HCEC 1CT (cell line): ENCODE measurements at regions not wholly inside any gene's neighbourhood (a gene's known extent, or its start where the extent isn't known, plus 50 kb on each side); places are given as distances from the start of the nearest gene placed in this dataset.

Experiments used
- DNase-seq: peaks from one replicate; pipeline ENCODE4 v3.0.0-alpha.2; 2017

DNA sequence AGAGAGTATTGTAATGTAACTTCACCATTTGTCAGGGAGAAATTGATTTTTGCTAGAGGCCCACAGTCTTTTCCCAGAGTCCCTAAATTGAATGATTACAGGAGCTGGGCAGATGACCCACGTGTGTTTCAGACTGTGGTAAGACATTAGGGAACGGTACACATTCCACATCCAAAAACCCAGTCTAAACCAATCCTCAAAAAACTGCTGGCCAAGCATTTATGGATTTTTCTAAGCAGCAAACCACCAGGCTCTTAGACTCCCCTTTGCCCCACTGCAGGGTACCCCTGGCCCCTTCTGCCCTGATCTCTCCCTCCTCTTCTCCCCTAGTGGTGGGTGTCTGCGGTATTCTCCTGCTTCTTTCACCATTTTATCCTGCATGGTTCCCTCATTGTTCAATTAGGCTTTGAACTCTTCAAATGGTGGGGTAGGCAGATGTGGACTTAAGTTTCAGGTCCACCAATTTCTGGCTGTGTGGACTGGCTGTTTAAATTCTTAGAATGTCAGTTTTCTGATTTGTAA, 135.5 kb upstream of the SORCS3 start:
- no peak for DNase-seq

DNA sequence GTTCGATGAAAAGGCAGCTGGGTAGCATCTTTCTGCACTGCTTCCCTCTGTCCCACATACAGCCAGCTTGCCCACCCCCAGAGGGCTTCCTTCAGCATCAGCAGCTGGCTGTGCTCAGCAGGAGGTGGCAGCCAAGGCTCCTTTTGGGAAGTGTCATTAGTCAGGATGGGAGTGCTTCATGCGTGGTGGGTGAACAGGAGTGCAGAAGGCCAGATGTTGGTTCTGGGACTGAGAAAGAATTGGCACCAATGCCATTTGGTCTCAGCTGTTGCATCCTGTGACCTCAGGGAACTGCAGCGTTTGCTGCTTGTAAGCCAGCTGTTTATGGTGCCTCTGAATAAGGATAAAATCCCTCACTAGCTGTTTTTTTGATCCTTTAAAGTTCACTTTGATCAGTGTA, 131.1 kb upstream of the SORCS3 start:
- no peak for DNase-seq

- no peak for DNase-seq
These were observed 130.4 kb upstream of the SORCS3 start for GRCh38 chr10:104510644-104511043.

DNA sequence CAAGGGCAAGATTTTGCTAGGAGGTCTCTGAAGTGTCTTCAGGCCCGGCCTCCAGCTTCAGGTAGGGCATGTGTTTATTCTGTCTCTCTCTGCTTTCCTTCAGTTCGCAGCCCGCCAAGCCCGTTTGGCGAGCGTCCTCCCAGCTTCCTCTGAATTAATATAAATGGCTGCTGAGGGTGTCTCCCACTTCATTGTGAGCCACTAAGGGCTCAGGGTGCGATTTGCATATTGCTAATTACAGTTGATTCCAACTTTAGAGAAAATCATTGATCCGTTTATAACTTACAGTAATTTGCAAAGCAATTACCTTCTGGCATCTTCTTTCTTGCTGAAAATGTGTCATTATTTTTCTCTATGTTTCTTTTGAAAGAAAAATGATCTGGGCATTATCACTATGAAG, 128.3 kb upstream of the SORCS3 start:
- DNase-seq, result no peak

GRCh38 chr10:104515678-104516199, 125.4 kb upstream of the SORCS3 start:
- DNase-seq, result no peak

DNA sequence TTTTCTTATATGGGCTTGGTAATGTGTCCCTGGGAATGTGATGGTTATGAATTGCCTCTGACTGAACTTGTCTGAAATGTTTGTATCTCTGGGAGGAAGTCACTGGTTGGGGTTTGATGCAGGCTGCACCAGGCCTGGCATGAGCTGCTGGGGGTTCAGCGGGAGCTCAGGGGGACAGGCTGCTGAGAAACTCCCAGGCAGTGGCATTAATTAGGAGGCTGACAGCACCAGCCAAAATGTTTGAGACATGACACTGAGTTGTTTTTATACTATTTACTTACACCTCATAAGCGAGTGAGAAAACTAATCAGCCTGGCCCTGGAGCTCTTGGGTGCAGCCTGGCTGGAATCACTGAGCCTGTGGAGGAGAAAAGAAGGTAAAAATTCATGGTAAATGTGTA, 124.1 kb upstream of the SORCS3 start:
- DNase-seq, result no peak

DNA sequence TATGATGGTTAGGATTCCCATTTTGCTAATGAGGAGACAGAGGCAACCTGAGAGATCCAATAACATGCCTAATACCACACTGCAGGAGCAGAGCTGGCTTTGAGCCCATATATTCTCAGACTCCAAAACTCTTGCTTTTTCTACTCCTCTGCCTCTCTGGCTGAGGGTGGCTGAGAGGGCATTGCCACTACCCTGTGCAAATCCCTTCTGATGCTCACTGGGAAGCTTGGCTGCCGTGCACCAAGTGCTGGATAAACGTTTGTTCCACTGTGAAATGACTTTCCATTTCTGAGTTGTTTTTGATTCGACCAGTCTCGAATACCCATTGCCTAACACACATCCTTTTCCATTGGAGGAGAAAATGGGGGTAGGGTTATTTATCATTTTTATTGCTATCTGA, 123.1 kb upstream of the SORCS3 start:
- no peak for DNase-seq

GRCh38 chr10:104518891-104519290, 122.2 kb upstream of the SORCS3 start:
- DNase-seq, result no peak

DNA sequence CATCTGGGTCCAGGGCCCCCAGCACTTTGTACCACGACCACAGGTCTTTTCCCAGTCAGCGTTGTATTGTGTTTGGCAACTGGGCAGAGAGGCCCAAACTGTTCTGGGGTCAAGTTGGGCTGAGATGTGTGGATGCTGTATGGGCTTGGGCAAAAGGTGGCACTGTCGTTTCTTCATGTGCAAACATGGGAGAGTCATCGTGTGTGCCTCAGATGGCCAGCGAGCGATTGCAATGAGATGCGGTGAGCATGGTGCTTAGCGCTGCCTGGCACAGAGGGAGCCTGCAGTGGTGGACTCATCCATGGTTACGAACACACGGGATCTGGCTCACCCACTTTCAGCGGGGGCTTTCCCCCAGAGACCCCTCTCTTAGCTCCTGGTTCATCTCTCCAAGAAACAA, 120.4 kb upstream of the SORCS3 start:
- no peak for DNase-seq

DNA sequence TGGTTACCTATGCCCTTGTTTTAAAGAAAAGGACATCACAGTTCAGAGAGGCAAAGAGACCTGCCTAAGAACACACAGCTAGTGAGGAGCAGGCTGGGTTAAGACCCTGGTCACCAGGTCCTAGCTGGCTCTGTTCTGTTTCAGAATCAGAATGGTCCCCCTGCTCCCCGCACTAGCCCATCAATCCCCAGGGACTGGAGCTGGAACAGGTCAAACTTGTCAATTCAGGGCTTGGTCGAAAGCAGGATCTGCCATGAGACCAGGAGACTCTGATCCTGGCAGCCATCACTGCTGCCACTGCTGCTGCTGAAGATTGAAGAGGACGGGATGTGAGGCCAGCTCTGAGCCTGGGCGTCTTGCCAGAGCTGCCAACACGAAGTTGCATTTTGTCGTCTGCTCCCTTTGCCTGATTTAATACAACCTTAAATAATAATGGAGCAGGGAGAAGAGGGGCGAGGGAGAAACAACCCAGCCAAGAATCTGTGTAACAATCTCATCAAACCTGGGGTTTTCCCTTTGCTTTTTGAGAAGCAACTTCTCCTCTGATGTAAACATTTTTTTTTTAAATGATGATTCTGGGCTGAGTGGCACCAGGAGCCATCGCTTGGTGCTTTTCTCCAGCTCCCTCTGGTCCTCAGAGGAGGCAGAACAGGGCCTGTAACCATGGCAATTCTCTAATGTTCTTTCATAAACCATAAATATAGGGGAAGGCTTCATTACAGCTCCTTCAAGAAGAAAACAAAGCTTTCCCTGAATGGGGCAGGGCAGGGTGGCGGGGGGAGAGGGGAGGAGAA, 119.0 kb upstream of the SORCS3 start:
- DNase-seq, result no peak

GRCh38 chr10:104526188-104526587, 114.9 kb upstream of the SORCS3 start:
- DNase-seq, result no peak

DNA sequence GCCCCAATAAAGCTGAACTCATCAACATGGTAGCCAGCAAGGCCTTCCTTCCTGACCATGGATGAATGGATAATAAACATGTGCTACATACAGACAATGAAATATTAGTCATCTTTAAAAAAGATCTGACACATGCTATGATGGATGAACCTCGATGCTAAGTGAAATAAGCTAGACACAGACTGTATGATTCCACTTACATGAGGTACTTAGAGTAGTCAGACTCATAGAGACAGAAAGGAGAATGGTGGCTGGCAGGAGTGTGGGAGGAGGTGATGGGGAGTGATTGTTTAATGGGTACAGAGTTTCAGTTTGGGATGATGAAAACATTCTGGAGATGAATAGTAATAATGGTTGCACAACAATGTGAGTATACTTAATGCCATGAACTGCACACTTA, 114.1 kb upstream of the SORCS3 start:
- DNase-seq, result no peak

- DNase-seq, result no peak
These were observed 100.9 kb upstream of the SORCS3 start for GRCh38 chr10:104540181-104540580.

- DNase-seq, result no peak
These were observed 99.3 kb upstream of the SORCS3 start for GRCh38 chr10:104541820-104542219.

DNA sequence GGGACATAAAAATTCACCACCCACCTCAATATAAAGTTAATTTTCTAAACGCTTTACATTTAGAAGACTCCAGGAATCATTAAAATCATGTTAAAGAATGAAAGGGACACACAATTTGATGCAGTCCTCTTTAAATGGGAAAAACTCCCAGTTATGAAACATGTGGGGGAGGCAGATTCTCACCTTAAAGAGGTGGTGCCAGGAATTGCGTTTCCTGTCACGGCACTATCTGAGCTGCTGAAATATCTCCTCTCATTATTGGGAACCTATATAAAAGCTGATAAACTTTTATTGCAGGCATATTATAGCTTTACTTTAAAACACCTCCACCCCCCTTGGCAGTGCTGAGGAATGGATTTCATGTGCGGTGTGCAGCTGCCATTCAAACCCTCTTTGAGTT, 94.8 kb upstream of the SORCS3 start:
- DNase-seq, result no peak

DNA sequence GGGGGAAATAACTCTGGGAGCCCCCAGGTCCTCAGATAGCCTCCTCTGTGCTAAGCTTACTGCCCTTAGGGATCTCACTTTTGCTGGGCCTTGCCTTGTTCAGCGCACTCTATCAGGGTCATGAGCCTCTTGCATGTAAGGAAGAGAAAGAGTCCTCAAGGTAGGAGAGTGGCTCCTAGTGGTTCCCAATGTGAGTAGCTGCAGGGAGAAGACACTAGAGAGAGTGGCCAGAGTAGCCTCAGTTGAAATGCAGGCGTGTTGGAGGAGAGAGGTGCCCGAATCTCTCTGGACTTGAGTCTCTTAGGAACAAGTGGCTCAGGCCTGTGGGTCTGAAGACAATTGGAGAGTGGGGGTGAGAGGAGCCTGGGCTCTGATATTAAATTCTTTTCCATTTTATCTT, 94.3 kb upstream of the SORCS3 start:
- DNase-seq, result no peak

DNA sequence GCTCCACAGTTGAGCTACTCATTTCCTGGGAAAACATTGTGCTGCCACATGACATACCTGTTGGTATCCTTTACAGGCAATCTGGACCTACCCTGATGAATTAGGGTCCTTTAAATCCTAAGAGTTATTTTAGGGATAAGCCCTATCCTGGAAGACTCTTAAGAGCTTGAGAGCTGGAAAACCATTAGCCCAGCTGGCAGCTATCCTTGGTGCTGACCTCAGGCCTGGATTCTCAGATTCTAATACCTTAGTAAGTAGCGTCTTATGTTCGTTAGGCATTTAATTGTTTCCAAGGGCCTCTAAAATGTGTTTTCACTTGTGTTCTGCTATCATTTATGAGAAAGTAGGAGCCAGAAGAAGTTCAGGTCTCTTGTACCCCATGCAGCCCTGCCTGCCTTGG, 93.0 kb upstream of the SORCS3 start:
- DNase-seq, result no peak

- no peak for DNase-seq
These were observed 84.3 kb upstream of the SORCS3 start for GRCh38 chr10:104556831-104557230.

DNA sequence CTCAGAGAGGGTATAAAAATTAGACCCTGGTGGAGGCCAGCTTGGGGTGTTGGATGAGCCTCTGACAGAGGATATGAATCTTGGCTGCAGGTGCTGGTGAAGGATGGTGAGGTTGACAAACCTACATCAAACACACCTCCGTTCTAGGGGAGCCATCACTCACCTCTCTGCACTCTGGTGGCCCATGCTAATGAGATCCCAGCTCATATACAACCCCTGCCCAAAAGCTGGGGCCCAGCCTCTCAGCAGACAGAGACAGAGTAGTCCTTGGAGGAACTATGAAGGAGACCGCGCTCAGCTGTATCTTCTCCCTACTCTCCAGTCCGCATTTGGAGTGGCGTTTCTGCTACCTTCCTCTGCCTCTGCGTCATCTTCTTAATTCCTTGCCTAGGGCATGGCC, 83.1 kb upstream of the SORCS3 start:
- DNase-seq, result no peak

DNA sequence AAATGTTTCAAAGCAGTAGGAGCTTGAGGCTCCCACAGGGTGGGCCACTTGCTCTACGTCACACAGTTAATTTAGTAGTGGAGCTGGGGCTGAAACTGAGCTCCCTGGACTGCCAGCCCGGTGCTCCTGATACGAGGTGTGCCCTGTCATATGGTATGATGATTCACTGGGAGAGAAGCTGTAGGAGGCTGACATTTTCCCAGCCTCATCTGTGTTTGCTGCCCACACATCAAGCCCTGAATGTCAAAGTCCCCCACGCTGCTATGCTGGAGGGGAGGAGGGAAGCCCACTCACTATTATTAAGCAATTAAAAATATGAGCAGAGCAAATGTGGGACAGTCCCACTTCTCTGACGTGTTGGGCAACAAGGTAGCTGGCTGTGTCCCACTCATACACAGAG, 81.2 kb upstream of the SORCS3 start:
- DNase-seq, result no peak

- DNase-seq, result no peak
These were observed 78.0 kb upstream of the SORCS3 start for GRCh38 chr10:104563051-104563450.

DNA sequence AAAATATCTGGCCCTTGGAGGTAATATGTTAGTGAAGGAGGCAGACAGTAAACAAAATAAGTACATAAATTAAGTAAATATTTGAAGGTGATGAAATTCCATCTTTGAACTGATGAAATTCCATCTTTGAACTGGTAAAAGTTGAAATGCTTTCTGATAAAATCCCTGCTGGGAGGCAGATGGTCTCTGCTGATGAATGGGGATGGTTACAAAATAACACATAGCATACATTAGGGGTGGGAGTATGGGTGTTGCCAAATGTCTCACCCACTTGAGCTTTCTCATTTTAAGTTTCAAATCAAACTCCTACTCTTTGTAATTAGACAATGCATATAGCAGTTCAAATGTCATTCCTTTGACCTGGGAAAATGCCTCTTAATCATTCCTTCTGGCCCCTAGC, 77.5 kb upstream of the SORCS3 start:
- no peak for DNase-seq

- no peak for DNase-seq
These were observed 66.7 kb upstream of the SORCS3 start for GRCh38 chr10:104574427-104574826.

GRCh38 chr10:104574838-104575237, 66.3 kb upstream of the SORCS3 start:
- DNase-seq, result no peak

DNA sequence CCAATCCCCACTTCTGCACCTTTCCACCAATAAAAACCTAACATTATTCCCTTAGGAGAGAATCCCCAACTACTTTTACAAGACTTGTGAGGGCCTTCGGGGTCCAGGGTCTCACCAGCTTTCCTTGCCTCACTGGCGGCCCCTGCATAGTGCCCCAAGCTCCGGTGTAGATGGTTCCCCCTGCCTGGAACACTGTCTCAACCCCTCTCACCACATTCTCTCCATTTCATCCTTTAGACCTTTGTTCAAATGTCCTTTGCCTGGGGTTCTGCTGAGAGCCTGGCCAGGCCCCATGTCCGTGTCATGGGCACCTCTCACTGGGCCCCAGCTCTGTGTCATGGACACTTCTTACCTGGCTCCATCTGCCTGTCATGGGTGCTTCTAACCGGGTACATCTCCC, 64.5 kb upstream of the SORCS3 start:
- no peak for DNase-seq
